HEK293T (cell line): ENCODE measurements at regions not wholly inside any gene's neighbourhood (a gene's known extent, or its start where the extent isn't known, plus 50 kb on each side); places are given as distances from the start of the nearest gene placed in this dataset.

ENCODE experiments used
- CTCF ChIA-PET: fragments of 350-600 bp; formaldehyde crosslinking; extraction: SDS; loops from one replicate; lab custom pipeline; 2021; ENCODE audit warnings: antibody characterized with exemption, inconsistent platforms; lab: Yijun Ruan, JAX
- POLR2A ChIA-PET: fragments of 350-600 bp; formaldehyde crosslinking; extraction: SDS; loops from one replicate; lab custom pipeline; 2020; ENCODE audit warnings: antibody characterized with exemption, inconsistent platforms; lab: Yijun Ruan, JAX
- DNase-seq: peaks from one replicate; pipeline ENCODE4 v3.0.0; 2012; ENCODE audit warnings: mixed read lengths; ENCODE audit errors: extremely low spot score
- ARNT ChIP-seq: fragments of 450-650 bp; IDR thresholded peaks from 2 replicates; pipeline ENCODE4 v1.6.1; 2017; ENCODE audit warnings: mild to moderate bottlenecking
- BHLHE40 ChIP-seq: fragments of 450-650 bp; IDR thresholded peaks from 2 replicates; pipeline ENCODE4 v1.6.1; 2016; ENCODE audit warnings: mild to moderate bottlenecking, moderate library complexity, borderline replicate concordance
- CTBP1 ChIP-seq: fragments of 450-650 bp; IDR thresholded peaks from 2 replicates; pipeline ENCODE4 v1.6.1; 2016; ENCODE audit warnings: borderline replicate concordance
- ELF4 ChIP-seq: fragments of 450-650 bp; IDR thresholded peaks from 2 replicates; pipeline ENCODE4 v1.6.1; 2017; ENCODE audit warnings: antibody characterized with exemption
- FOXA1 ChIP-seq: fragments of 450-650 bp; IDR thresholded peaks from 2 replicates; pipeline ENCODE4 v1.6.1; 2016; ENCODE audit warnings: mild to moderate bottlenecking
- FOXK2 ChIP-seq: fragments of 450-650 bp; IDR thresholded peaks from 2 replicates; pipeline ENCODE4 v1.6.1; 2016; ENCODE audit warnings: mild to moderate bottlenecking
- FOXM1 ChIP-seq: fragments of 450-650 bp; IDR thresholded peaks from 2 replicates; pipeline ENCODE4 v1.6.1; 2017; ENCODE audit warnings: mild to moderate bottlenecking, borderline replicate concordance
- HDGF ChIP-seq: fragments of 450-650 bp; IDR thresholded peaks from 2 replicates; pipeline ENCODE4 v1.6.1; 2017; ENCODE audit warnings: antibody characterized with exemption, borderline replicate concordance
- L3MBTL2 ChIP-seq: fragments of 450-650 bp; conservative IDR thresholded peaks from 2 replicates; pipeline ENCODE4 v1.6.1; 2016; ENCODE audit warnings: mild to moderate bottlenecking
- LEF1 ChIP-seq: fragments of 450-650 bp; IDR thresholded peaks from 2 replicates; pipeline ENCODE4 v1.6.1; 2017; ENCODE audit warnings: mild to moderate bottlenecking, borderline replicate concordance
- NFRKB ChIP-seq: fragments of 450-650 bp; IDR thresholded peaks from 2 replicates; pipeline ENCODE4 v1.6.1; 2016; ENCODE audit warnings: mild to moderate bottlenecking, moderate library complexity
- PKNOX1 ChIP-seq: fragments of 450-650 bp; IDR thresholded peaks from 2 replicates; pipeline ENCODE4 v1.6.1; 2016
- SP1 ChIP-seq: fragments of 450-650 bp; IDR thresholded peaks from 2 replicates; pipeline ENCODE4 v1.6.1; 2017
- SUZ12 ChIP-seq: fragments of 450-650 bp; IDR thresholded peaks from 2 replicates; pipeline ENCODE4 v1.6.1; 2016; ENCODE audit warnings: mild to moderate bottlenecking
- TARDBP ChIP-seq: fragments of 450-650 bp; IDR thresholded peaks from 2 replicates; pipeline ENCODE4 v1.6.1; 2016
- ZNF384 ChIP-seq: fragments of 450-650 bp; IDR thresholded peaks from 2 replicates; pipeline ENCODE4 v1.6.1; 2016

- ChIA-PET CTCF (no interaction called here), POLR2A (no interaction called here)
- DNase-seq: no peak
- TF ChIP-seq FOXA1 (no peak), BHLHE40 (no peak), ZNF384 (no peak), L3MBTL2 (no peak), ELF4 (no peak), TARDBP (no peak), FOXK2 (no peak), FOXM1 (no peak)
Measured at GRCh38 chr22:25492841-25493734, 71.4 kb upstream of the GRK3 start.

GRCh38 chr22:25493794-25494193 is 70.7 kb upstream of the GRK3 start:
- CTCF ChIA-PET: no interaction called here
- POLR2A ChIA-PET: no interaction called here
- DNase-seq: no peak
- TF ChIP-seq BHLHE40: no peak
- TF ChIP-seq LEF1: no peak
- no peak for TF ChIP-seq SP1
- TF ChIP-seq ARNT: no peak
- TF ChIP-seq CTBP1: no peak
- TF ChIP-seq TARDBP: no peak

GRCh38 chr22:25494774-25495173 is 69.7 kb upstream of the GRK3 start:
- TF ChIP-seq ARNT: no peak
- TF ChIP-seq HDGF: no peak
- TF ChIP-seq LEF1: no peak
- no peak for TF ChIP-seq NFRKB
- no peak for TF ChIP-seq TARDBP
- TF ChIP-seq ZNF384: no peak
- TF ChIP-seq FOXA1: no peak
- no peak for TF ChIP-seq PKNOX1
- no peak for TF ChIP-seq SP1
- TF ChIP-seq L3MBTL2: no peak
- no peak for TF ChIP-seq FOXM1
- no peak for TF ChIP-seq BHLHE40
- TF ChIP-seq CTBP1: no peak
- no peak for TF ChIP-seq SUZ12
- CTCF ChIA-PET: no interaction called here
- DNase-seq: no peak
- POLR2A ChIA-PET: interaction anchor here (0.6 kb wide), 1 partner anchor 64 kb away, joined by 3 read pairs; no protein-coding TSS in a partner anchor

- no peak for DNase-seq
- CTCF ChIA-PET: no interaction called here
- POLR2A ChIA-PET: no interaction called here
- TF ChIP-seq SUZ12 (no peak), SP1 (no peak), L3MBTL2 (no peak), BHLHE40 (no peak), NFRKB (no peak), ZNF384 (no peak), CTBP1 (no peak), LEF1 (no peak), FOXM1 (no peak), TARDBP (no peak), HDGF (no peak), FOXK2 (no peak), ELF4 (no peak), FOXA1 (no peak), PKNOX1 (no peak), ARNT (no peak)
Measured at GRCh38 chr22:25495285-25495684, 69.2 kb upstream of the GRK3 start.

- TF ChIP-seq ZNF384 (no peak), FOXK2 (no peak), L3MBTL2 (no peak), SUZ12 (no peak), NFRKB (no peak), CTBP1 (no peak), SP1 (no peak), HDGF (no peak), FOXM1 (no peak), FOXA1 (no peak), ARNT (no peak), ELF4 (no peak), LEF1 (no peak), BHLHE40 (no peak), PKNOX1 (no peak), TARDBP (no peak)
- CTCF ChIA-PET: no interaction called here
- POLR2A ChIA-PET: no interaction called here
- no peak for DNase-seq
Measured at GRCh38 chr22:25496396-25497064, 67.9 kb upstream of the GRK3 start.

- TF ChIP-seq TARDBP (no peak), CTBP1 (no peak), FOXA1 (no peak), PKNOX1 (no peak), L3MBTL2 (no peak), ELF4 (no peak), ZNF384 (no peak), ARNT (no peak), SP1 (no peak)
- ChIA-PET POLR2A (no interaction called here), CTCF (no interaction called here)
- no peak for DNase-seq
Measured at GRCh38 chr22:25497181-25497641, 67.3 kb upstream of the GRK3 start.
